Panc1 (cell line): ENCODE measurements at regions not wholly inside any gene's neighbourhood (a gene's known extent, or its start where the extent isn't known, plus 50 kb on each side); places are given as distances from the start of the nearest gene placed in this dataset.

Source experiments
- ATAC-seq: fragments of 200-7000 bp; cut with Tn5 transposase; 2 replicates; pipeline ENCODE4 v1.9.1; 2020; ENCODE audit warnings: mild to moderate bottlenecking, moderate library complexity
- BruUV-seq: library from RNA; stranded (reverse); fragments of 400-500 nt; replicated peaks from 2 replicates; lab custom pipeline; 2021; lab: Mats Ljungman, UMichigan
- CTCF ChIA-PET: fragments of 300-600 bp; sonication (Branson Sonifier 250); formaldehyde crosslinking; loops from one replicate; lab custom pipeline; 2022; ENCODE audit warnings: antibody characterized with exemption; lab: Charles Lee
- POLR2A ChIA-PET: fragments of 300-600 bp; sonication (Branson Sonifier 250); formaldehyde crosslinking; loops from one replicate; lab custom pipeline; 2022; ENCODE audit warnings: antibody characterized with exemption; lab: Charles Lee
- DNase-seq: peaks from one replicate; pipeline ENCODE4 v3.0.0-alpha.2; 2010; ENCODE audit warnings: low read depth, low spot score
- H3K27ac ChIP-seq: 2 replicates; pipeline ENCODE4 v1.5.1; 2011; ENCODE audit warnings: mild to moderate bottlenecking, low read length, inconsistent platforms
- H3K27me3 ChIP-seq: fragments of 200-500 bp; sonication (Bioruptor generic); 2 replicates; pipeline ENCODE4 v1.6.0; 2014; ENCODE audit warnings: low read length, inconsistent platforms; ENCODE audit not compliant: control insufficient read depth, insufficient read depth
- H3K36me3 ChIP-seq: fragments of 200-500 bp; sonication (Bioruptor generic); 2 replicates; pipeline ENCODE4 v1.5.1; 2014; ENCODE audit warnings: inconsistent platforms, mild to moderate bottlenecking, low read length, moderate library complexity; ENCODE audit not compliant: control insufficient read depth, insufficient read depth
- H3K4me1 ChIP-seq: 2 replicates; pipeline ENCODE4 v1.5.1; 2011; ENCODE audit warnings: inconsistent platforms, mild to moderate bottlenecking, low read length, moderate library complexity; ENCODE audit not compliant: control insufficient read depth, insufficient read depth
- H3K4me3 ChIP-seq, 2 experiments: 2 replicates each; pipeline ENCODE4 v1.5.1; 2011 to 2012; ENCODE audit warnings: low read depth in 2 of 2, low read length in 2 of 2, mild to moderate bottlenecking in 2 of 2, inconsistent platforms in 1 of 2, moderate library complexity in 1 of 2
- H3K9me3 ChIP-seq: fragments of 200-500 bp; sonication (Bioruptor generic); 2 replicates; pipeline ENCODE4 v1.5.1; 2014; ENCODE audit warnings: low read depth, mild to moderate bottlenecking, inconsistent platforms, low read length, moderate library complexity; ENCODE audit not compliant: control insufficient read depth, insufficient read depth
- POLR2AphosphoS5 ChIP-seq: IDR thresholded peaks from 2 replicates; pipeline ENCODE4 v1.6.1; 2012; ENCODE audit warnings: mild to moderate bottlenecking, low read depth, low read length, moderate library complexity
- REST ChIP-seq, 2 experiments: IDR thresholded peaks; 2 replicates each; pipeline ENCODE4 v1.6.1; 2011 to 2012; ENCODE audit warnings: low read depth in 2 of 2, control low read depth in 1 of 2, low read length in 1 of 2, mild to moderate bottlenecking in 1 of 2, moderate library complexity in 1 of 2; ENCODE audit not compliant: insufficient read depth in 1 of 2
- SIN3A ChIP-seq: IDR thresholded peaks from 2 replicates; pipeline ENCODE4 v1.6.1; 2012; ENCODE audit warnings: low read depth, mild to moderate bottlenecking, low read length, moderate library complexity, borderline replicate concordance; ENCODE audit not compliant: insufficient read depth
- TCF7L2 ChIP-seq: IDR thresholded peaks from 2 replicates; pipeline ENCODE4 v1.6.1; 2011; ENCODE audit warnings: mild to moderate bottlenecking, low read depth, low read length, inconsistent platforms
- in situ Hi-C: cut with HindIII; loops from 2 replicates; pipeline ENCODE4 v1.10.0; 2016; ENCODE audit warnings: low sequenced_read_pairs, low pct_unique_long_range_greater_than_20kb
- intact Hi-C: fragments of 100-400 bp; cut with micrococcal nuclease; formaldehyde crosslinking; loops from one replicate; pipeline ENCODE4 v1.10.0; 2022; ENCODE audit not compliant: unreplicated experiment
- TF ChIP-seq, protein P1 (sequence below): fragments of 450-650 bp; IDR thresholded peaks from 2 replicates; pipeline ENCODE4 v1.5.1; 2017; ENCODE audit warnings: mild to moderate bottlenecking

GRCh38 chr1:222002503-222002902 lies 260.6 kb upstream of the DUSP10 start:
- no peak overlapping the region for H3K27ac ChIP-seq
- CTCF ChIA-PET, result no interaction called here
- TF ChIP-seq TCF7L2 (no peak), SIN3A (no peak)
- H3K4me1 ChIP-seq, result no peaks in the 10 kb centered on the region
- POLR2A ChIA-PET, result no interaction called here
- no TSS peak for BruUV-seq
- H3K4me3 ChIP-seq, result no peak overlapping the region
- intact Hi-C loops, result no loop called here
- in situ Hi-C loops, result no loop called here
- H3K36me3 ChIP-seq, result no peaks in the 10 kb centered on the region
- ATAC-seq (no peak), DNase-seq (no peak)
- H3K9me3 ChIP-seq, result no peaks in the 10 kb centered on the region
- no peaks in the 10 kb centered on the region for H3K27me3 ChIP-seq

DNA sequence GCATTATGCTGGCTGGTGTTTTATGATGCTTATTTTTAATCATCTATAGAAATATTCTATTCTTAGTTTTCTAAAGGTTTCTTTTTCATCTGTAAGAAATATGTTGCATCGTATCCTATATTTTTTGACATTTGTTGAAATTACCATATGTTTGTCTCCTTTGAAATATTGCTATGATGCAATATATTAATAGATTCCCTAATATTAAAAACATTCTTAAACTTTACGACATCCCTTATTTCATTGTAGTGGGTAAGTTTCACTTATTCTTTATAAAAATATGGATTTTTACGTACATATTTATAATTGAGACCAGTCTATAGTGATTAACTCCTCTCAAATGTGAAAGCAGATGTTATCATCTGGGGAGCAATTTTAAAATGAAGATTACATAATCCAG lies 258.2 kb upstream of the DUSP10 start:
- POLR2A ChIA-PET, result no interaction called here
- in situ Hi-C loops, result no loop called here
- TF ChIP-seq REST (IDR thresholded peaks at IDR 0.05; ENCODE audit: insufficient read depth in 1 of 2, low read depth in 2 of 2, low read length in 1 of 2) (no peak), POLR2AphosphoS5 (no peak), TCF7L2 (no peak)
- TF ChIP-seq, protein P1, sequence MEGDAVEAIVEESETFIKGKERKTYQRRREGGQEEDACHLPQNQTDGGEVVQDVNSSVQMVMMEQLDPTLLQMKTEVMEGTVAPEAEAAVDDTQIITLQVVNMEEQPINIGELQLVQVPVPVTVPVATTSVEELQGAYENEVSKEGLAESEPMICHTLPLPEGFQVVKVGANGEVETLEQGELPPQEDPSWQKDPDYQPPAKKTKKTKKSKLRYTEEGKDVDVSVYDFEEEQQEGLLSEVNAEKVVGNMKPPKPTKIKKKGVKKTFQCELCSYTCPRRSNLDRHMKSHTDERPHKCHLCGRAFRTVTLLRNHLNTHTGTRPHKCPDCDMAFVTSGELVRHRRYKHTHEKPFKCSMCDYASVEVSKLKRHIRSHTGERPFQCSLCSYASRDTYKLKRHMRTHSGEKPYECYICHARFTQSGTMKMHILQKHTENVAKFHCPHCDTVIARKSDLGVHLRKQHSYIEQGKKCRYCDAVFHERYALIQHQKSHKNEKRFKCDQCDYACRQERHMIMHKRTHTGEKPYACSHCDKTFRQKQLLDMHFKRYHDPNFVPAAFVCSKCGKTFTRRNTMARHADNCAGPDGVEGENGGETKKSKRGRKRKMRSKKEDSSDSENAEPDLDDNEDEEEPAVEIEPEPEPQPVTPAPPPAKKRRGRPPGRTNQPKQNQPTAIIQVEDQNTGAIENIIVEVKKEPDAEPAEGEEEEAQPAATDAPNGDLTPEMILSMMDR, result no peak
- no peaks in the 10 kb centered on the region for H3K9me3 ChIP-seq
- H3K4me1 ChIP-seq, result no peaks in the 10 kb centered on the region
- no peak for DNase-seq
- ATAC-seq, result no peak
- no peaks in the 10 kb centered on the region for H3K36me3 ChIP-seq
- no peaks in the 10 kb centered on the region for H3K27me3 ChIP-seq
- CTCF ChIA-PET, result no interaction called here
- intact Hi-C loops, result no loop called here
- no peak overlapping the region for H3K4me3 ChIP-seq
- no TSS peak for BruUV-seq
- H3K27ac ChIP-seq, result no peak overlapping the region

DNA sequence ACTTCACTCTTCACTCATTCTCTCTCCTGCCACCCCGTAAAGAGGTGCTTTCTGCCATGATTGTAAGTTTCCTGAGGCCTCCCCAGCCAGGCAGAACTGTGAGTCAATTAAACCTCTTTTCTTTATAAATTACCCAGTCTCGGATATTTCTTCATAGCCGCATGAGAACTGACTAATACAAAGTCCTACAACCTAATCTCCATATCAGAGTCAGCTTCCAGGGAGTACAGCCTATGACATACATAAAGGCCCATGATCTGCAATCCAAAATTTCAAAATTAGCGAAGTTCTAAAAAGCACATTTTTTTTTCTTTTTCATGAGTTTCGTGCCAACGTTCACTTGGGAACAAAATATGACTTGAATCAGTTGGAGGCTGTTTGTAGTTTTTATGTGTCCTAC lies 256.9 kb upstream of the DUSP10 start:
- no peak overlapping the region for H3K27ac ChIP-seq
- TF ChIP-seq POLR2AphosphoS5 (no peak), TCF7L2 (no peak), REST (IDR thresholded peaks at IDR 0.05; ENCODE audit: insufficient read depth in 1 of 2, low read depth in 2 of 2, low read length in 1 of 2) (no peak), SIN3A (no peak)
- TF ChIP-seq, protein P1, result no peak
- H3K27me3 ChIP-seq, result no peaks in the 10 kb centered on the region
- BruUV-seq, result no TSS peak
- H3K9me3 ChIP-seq, result no peaks in the 10 kb centered on the region
- CTCF ChIA-PET, result no interaction called here
- no peak overlapping the region for H3K4me3 ChIP-seq
- in situ Hi-C loops, result no loop called here
- no peaks in the 10 kb centered on the region for H3K36me3 ChIP-seq
- POLR2A ChIA-PET, result no interaction called here
- no peaks in the 10 kb centered on the region for H3K4me1 ChIP-seq
- intact Hi-C loops, result no loop called here
- no peak for ATAC-seq
- no peak for DNase-seq
